A549 (cell line): ENCODE measurements at regions not wholly inside any gene's neighbourhood (a gene's known extent, or its start where the extent isn't known, plus 50 kb on each side); places are given as distances from the start of the nearest gene placed in this dataset.

Source experiments
- CHD2 ChIP-seq: fragments of 150-350 bp; IDR thresholded peaks from 2 replicates; pipeline ENCODE4 v1.6.1; 2014; ENCODE audit warnings: low read length; ENCODE audit not compliant: partially characterized antibody
- CTCF ChIP-seq: fragments of >200 bp; sonication (Bioruptor Twin); formaldehyde crosslinking; IDR thresholded peaks from 3 replicates; pipeline ENCODE4 v1.5.1; 2016
- EP300 ChIP-seq, 2 experiments: fragments of >200 bp; sonication (Bioruptor Twin); formaldehyde crosslinking; IDR thresholded peaks; 2 replicates in 1 of 2; 3 replicates in 1 of 2; pipeline ENCODE4 v1.6.1; 2016 to 2017
- ESRRA ChIP-seq: fragments of 150-350 bp; IDR thresholded peaks from 2 replicates; pipeline ENCODE4 v1.6.1; 2014; ENCODE audit warnings: mild to moderate bottlenecking, low read length, borderline replicate concordance
- JUNB ChIP-seq: fragments of >200 bp; sonication (Bioruptor Twin); formaldehyde crosslinking; IDR thresholded peaks from 2 replicates; pipeline ENCODE4 v1.6.1; 2016
- MAFK ChIP-seq: fragments of 450-650 bp; IDR thresholded peaks from 2 replicates; pipeline ENCODE4 v1.6.1; 2014; ENCODE audit not compliant: partially characterized antibody
- POLR2A ChIP-seq: IDR thresholded peaks from 2 replicates; pipeline ENCODE4 v1.6.1; 2012; ENCODE audit warnings: mild to moderate bottlenecking, low read length
- REST ChIP-seq: fragments of 200-600 bp; sonication (generic); IDR thresholded peaks from 2 replicates; pipeline ENCODE4 v1.6.1; 2016; ENCODE audit warnings: antibody characterized with exemption, mild to moderate bottlenecking, moderate library complexity
- RFX5 ChIP-seq: fragments of 450-650 bp; IDR thresholded peaks from 2 replicates; pipeline ENCODE4 v1.7.1; 2014; ENCODE audit warnings: antibody characterized with exemption, mild to moderate bottlenecking, moderate library complexity
- USF2 ChIP-seq: fragments of 450-650 bp; IDR thresholded peaks from 2 replicates; pipeline ENCODE4 v1.6.1; 2014; ENCODE audit warnings: antibody characterized with exemption

GRCh38 chr14:80346395-80346794, 135.1 kb upstream of the DIO2 start:
- TF ChIP-seq POLR2A, result no peak
- no peak for TF ChIP-seq CTCF
- no peak for TF ChIP-seq REST
- no peak for TF ChIP-seq USF2
- TF ChIP-seq ESRRA, result no peak
- TF ChIP-seq MAFK, result no peak
- no peak for TF ChIP-seq RFX5
- no peak for TF ChIP-seq EP300 (IDR thresholded peaks at IDR 0.05)
- TF ChIP-seq CHD2, result no peak
- no peak for TF ChIP-seq JUNB
